ENCODE measurements at regions not wholly inside any gene's neighbourhood (a gene's known extent, or its start where the extent isn't known, plus 50 kb on each side); places are given as distances from the start of the nearest gene placed in this dataset.
"Not testable (repeated sequence)": the region's sequence is repeated elsewhere in the genome, so short reads cannot be mapped to it uniquely, and the experiment has no call there.

DNA sequence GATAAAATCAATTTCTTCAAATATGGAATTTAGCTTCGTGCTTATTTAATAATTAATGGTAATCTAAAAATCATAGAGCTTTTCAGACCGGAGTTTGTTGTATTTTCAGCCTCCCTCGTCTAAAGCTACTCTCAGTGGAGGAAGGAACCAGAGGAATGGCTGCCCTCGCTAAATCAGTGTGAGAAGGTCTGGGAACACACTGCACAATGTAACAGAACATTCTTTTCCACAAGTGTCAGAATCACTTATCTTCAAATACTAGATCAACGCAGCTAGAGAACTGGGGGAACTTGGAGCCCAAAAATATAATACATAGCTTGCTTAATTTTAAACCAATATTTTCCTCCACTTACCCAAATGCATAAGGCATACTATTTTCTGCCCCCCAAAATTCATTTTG is 148.5 kb downstream of the MTERF1 start:
- ChIA-PET POLR2A (no interaction called here), CTCF (interaction anchor here (1.2 kb wide), 1 partner anchor 642 kb away, joined by 3 read pairs; no protein-coding TSS in a partner anchor)
- no peak overlapping the region for H3K4me3 ChIP-seq (ENCODE audit: low read depth, low read length)
- TF ChIP-seq, protein P1, sequence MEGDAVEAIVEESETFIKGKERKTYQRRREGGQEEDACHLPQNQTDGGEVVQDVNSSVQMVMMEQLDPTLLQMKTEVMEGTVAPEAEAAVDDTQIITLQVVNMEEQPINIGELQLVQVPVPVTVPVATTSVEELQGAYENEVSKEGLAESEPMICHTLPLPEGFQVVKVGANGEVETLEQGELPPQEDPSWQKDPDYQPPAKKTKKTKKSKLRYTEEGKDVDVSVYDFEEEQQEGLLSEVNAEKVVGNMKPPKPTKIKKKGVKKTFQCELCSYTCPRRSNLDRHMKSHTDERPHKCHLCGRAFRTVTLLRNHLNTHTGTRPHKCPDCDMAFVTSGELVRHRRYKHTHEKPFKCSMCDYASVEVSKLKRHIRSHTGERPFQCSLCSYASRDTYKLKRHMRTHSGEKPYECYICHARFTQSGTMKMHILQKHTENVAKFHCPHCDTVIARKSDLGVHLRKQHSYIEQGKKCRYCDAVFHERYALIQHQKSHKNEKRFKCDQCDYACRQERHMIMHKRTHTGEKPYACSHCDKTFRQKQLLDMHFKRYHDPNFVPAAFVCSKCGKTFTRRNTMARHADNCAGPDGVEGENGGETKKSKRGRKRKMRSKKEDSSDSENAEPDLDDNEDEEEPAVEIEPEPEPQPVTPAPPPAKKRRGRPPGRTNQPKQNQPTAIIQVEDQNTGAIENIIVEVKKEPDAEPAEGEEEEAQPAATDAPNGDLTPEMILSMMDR (IDR thresholded peaks at IDR 0.05; ENCODE audit: insufficient read depth, low read length, missing control alignments) = no peak
- no peak for DNase-seq (ENCODE audit: low read depth, low spot score)

DNA sequence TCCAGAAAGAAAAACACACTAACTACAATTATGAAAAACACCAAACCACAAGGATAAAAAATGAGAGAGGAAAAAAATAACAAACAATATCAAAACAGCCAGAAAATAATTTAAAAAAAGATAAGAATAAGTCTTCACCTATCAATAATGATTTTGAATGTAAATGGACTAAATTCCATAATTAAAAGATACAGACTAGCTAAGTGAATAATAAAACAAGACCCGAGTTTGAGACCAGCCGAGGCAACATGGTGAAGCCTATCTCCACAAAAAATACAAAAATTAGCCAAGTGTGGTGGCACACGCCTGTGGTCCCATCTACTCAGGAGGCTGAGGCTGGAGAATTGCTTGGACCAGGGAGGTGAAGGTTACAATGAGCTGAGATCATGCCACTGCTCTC is 131.1 kb downstream of the MTERF1 start:
- DNase-seq (ENCODE audit: low read depth, low spot score) = no peak
- ChIA-PET POLR2A (no interaction called here), CTCF (no interaction called here)
- TF ChIP-seq, protein P1 (IDR thresholded peaks at IDR 0.05; ENCODE audit: insufficient read depth, low read length, missing control alignments) = no peak
- H3K4me3 ChIP-seq (ENCODE audit: low read depth, low read length) = no peak overlapping the region

DNA sequence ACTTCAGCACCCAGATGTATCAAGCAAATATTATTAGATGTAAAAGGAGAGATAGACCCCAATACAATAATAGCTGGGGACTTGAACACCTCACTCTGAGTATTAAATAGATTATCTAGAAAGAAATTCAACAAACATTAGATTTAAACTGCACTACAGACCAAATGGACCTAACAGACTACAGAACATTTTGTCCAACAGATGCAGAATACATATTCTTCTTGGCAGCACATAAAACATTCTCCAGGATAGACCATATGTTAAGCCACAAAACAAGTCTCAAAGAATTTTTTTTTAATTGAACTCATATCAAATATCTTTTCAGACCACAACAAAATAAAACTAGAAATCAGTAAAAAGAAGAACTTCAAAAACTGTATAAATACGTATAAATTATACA is 130.4 kb downstream of the MTERF1 start:
- CTCF ChIA-PET = no interaction called here
- TF ChIP-seq, protein P1 (IDR thresholded peaks at IDR 0.05; ENCODE audit: insufficient read depth, low read length, missing control alignments) = no peak

DNA sequence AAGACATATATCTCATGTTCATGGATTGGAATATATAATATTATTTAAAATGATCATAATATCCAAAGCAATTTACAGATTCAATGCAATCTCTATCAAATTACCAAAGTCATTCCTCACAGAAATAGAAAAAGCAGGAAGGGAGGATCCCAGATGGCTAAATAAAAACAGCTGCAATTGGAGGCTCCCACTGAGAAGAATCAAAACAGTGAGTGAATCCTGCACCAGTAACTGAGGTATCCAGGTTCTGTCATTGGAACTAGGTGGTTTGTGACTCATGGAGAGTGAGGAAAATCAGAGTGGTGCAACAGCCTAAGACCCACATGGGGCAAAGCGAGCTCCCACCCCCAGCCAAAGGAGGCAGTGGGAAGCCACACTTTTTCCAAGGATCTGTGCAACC is 128.4 kb downstream of the MTERF1 start:
- ChIA-PET POLR2A (no interaction called here), CTCF (no interaction called here)

More for the DNA sequence above, 130.4 kb downstream of the MTERF1 start:
- no peak overlapping the region for H3K4me3 ChIP-seq (ENCODE audit: low read depth, low read length)
- POLR2A ChIA-PET = no interaction called here
- DNase-seq (ENCODE audit: low read depth, low spot score) = no peak

DNA sequence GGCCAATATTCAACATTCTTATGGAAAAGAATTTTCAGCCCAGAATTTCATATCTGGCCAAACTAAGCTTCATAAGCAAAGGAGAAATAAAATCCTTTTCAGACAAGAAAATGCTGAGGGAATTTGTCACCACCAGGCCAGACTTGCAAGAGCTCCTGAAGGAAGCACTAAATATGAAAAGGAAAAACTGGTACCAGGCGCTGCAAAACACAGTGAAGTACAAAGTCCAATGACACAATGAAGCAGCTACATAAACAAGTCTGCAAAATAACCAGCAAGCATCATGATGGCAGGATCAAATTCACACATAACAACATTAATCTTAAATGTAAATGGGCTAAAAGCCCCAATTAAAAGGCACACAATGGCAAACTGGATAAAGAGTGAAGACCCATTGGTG is 126.2 kb downstream of the MTERF1 start:
- POLR2A ChIA-PET; DNase-seq (ENCODE audit: low read depth, low spot score); H3K4me3 ChIP-seq (ENCODE audit: low read depth, low read length); CTCF ChIA-PET: not testable (repeated sequence)

More for the DNA sequence above, 128.4 kb downstream of the MTERF1 start:
- no peak for DNase-seq (ENCODE audit: low read depth, low spot score)
- TF ChIP-seq, protein P1 (IDR thresholded peaks at IDR 0.05; ENCODE audit: insufficient read depth, low read length, missing control alignments) = no peak
- no peak overlapping the region for H3K4me3 ChIP-seq (ENCODE audit: low read depth, low read length)

DNA sequence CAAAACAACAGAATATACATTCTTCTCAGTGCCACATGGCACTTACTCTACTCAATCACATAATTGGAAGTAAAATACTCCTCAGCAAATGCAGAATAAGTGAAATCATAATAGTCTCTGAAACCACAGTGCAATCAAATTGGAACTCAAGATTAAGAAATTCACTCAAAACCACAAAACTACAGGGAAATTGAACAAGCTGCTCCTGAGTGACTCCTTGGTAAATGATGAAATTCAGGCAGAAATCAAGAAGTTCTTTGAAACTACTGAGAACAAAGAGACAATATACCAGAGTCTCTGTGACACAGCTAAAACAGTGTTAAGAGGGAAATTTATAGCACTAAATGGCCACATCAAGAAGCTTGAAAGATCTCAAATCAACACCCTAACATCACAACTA is 125.4 kb downstream of the MTERF1 start:
- H3K4me3 ChIP-seq (ENCODE audit: low read depth, low read length); CTCF ChIA-PET; POLR2A ChIA-PET; DNase-seq (ENCODE audit: low read depth, low spot score): not testable (repeated sequence)

DNA sequence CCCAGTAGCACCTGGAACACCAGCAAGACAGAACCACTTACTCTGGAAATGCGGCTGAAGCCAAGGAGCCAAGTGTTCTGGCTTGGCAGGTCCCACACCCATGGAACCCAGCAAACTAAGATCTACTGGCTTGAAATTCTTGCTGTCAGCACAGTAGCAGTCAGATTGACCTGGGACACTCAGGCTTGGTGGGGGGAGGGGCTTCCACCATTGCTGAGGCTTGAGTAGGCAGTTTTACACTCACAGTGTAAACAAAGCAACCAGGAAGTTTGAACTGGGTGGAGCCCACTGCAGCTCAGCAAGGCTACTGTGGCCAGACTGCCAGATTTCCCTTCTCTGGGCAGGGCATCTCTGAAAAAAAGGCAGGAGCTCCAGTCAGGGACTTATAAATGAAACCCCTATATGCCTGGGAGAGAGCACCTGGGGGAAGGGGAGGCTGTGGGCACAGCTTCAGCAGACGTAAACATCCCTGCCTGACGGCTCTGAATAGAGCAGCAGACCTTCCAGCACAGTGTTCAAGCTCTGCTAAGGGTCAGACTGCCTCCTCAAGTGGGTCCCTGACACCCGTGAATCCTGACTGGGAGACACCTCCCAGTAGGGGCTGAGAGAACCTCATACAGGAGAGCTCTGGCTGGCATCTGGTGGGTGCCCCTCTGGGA is 121.2 kb downstream of the MTERF1 start:
- no peak for DNase-seq (ENCODE audit: low read depth, low spot score)
- TF ChIP-seq, protein P1 (IDR thresholded peaks at IDR 0.05; ENCODE audit: insufficient read depth, low read length, missing control alignments) = no peak
- ChIA-PET CTCF (no interaction called here), POLR2A (no interaction called here)
- H3K4me3 ChIP-seq (ENCODE audit: low read depth, low read length) = no peak overlapping the region

All from AG04449 (cell line).